ENCODE measurements at regions not wholly inside any gene's neighbourhood (a gene's known extent, or its start where the extent isn't known, plus 50 kb on each side); places are given as distances from the start of the nearest gene placed in this dataset.

DNA sequence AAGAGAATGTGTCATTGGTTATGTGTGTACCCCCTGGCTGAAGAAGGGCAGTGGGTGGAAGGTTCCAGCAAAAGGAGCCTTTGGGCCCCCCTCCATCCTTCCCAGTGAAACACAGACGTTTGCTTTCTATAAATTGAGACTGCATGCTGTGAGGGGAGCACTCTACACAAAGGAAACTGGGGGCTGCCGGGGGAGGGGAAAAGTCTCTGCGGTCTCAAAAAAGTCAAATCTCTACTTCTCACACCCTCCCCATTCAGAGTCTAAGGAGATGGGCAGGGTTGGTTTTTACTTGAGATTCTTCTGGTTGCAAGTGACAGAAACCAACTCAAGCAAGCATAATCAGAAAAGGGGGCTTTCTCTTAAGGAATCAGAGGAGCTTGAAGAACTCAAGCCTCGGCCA, 50.1 kb upstream of the TLE3 start:
- TF ChIP-seq POLR2AphosphoS5 (IDR thresholded peaks at IDR 0.05; ENCODE audit: low read depth, low read length) (no peak), POLR2A (IDR thresholded peaks at IDR 0.05; ENCODE audit: low read depth, low read length) (no peak), PAX5 (IDR thresholded peaks at IDR 0.05; ENCODE audit: insufficient read depth, low read length, severe bottlenecking) (no peak), SPI1 (IDR thresholded peaks at IDR 0.05; ENCODE audit: low read depth, low read length) (no peak), TAF1 (IDR thresholded peaks at IDR 0.05; ENCODE audit: low read depth, low read length) (no peak)

Data from GM12891 (cell line).